ENCODE measurements at regions not wholly inside any gene's neighbourhood (a gene's known extent, or its start where the extent isn't known, plus 50 kb on each side); places are given as distances from the start of the nearest gene placed in this dataset.

GRCh38 chr3:151550642-151551041 lies 89.8 kb upstream of the IGSF10 start:
- DNase-seq (ENCODE audit: low read depth), result no peak
- TF ChIP-seq MAX (IDR thresholded peaks at IDR 0.05; ENCODE audit: low read depth, low read length) (no peak), CTCF (IDR thresholded peaks at IDR 0.05; ENCODE audit: low read depth, low read length) (no peak), POLR2A (IDR thresholded peaks at IDR 0.05; ENCODE audit: extremely low read depth, insufficient read length) (no peak), MYC (IDR thresholded peaks at IDR 0.05; ENCODE audit: low read depth, low read length) (no peak)
- H3K4me3 ChIP-seq (ENCODE audit: low read depth, low read length), result no peak overlapping the region

- DNase-seq (ENCODE audit: low read depth), result no peak
- TF ChIP-seq MYC (IDR thresholded peaks at IDR 0.05; ENCODE audit: low read depth, low read length) (no peak), CTCF (IDR thresholded peaks at IDR 0.05; ENCODE audit: low read depth, low read length) (no peak), MAX (IDR thresholded peaks at IDR 0.05; ENCODE audit: low read depth, low read length) (no peak), POLR2A (IDR thresholded peaks at IDR 0.05; ENCODE audit: extremely low read depth, insufficient read length) (no peak)
- H3K4me3 ChIP-seq (ENCODE audit: low read depth, low read length), result no peak overlapping the region
Observed at GRCh38 chr3:151550025-151550618, 89.3 kb upstream of the IGSF10 start.

- no peak for DNase-seq (ENCODE audit: low read depth)
- no peak for TF ChIP-seq MAX (IDR thresholded peaks at IDR 0.05; ENCODE audit: low read depth, low read length)
- no peak for TF ChIP-seq CTCF (IDR thresholded peaks at IDR 0.05; ENCODE audit: low read depth, low read length)
- no peak for TF ChIP-seq POLR2A (IDR thresholded peaks at IDR 0.05; ENCODE audit: extremely low read depth, insufficient read length)
- no peak for TF ChIP-seq MYC (IDR thresholded peaks at IDR 0.05; ENCODE audit: low read depth, low read length)
- no peak overlapping the region for H3K4me3 ChIP-seq (ENCODE audit: low read depth, low read length)
Observed at GRCh38 chr3:151548195-151548594, 87.3 kb upstream of the IGSF10 start.

- no peak overlapping the region for H3K4me3 ChIP-seq (ENCODE audit: low read depth, low read length)
- TF ChIP-seq CTCF (IDR thresholded peaks at IDR 0.05; ENCODE audit: low read depth, low read length) (no peak), MYC (IDR thresholded peaks at IDR 0.05; ENCODE audit: low read depth, low read length) (no peak), MAX (IDR thresholded peaks at IDR 0.05; ENCODE audit: low read depth, low read length) (no peak), POLR2A (IDR thresholded peaks at IDR 0.05; ENCODE audit: extremely low read depth, insufficient read length) (no peak)
- no peak for DNase-seq (ENCODE audit: low read depth)
Observed at GRCh38 chr3:151544164-151544548, 83.3 kb upstream of the IGSF10 start.

GRCh38 chr3:151541178-151541577 lies 80.3 kb upstream of the IGSF10 start:
- no peak for DNase-seq (ENCODE audit: low read depth)
- H3K4me3 ChIP-seq (ENCODE audit: low read depth, low read length), result no peak overlapping the region
- no peak for TF ChIP-seq CTCF (IDR thresholded peaks at IDR 0.05; ENCODE audit: low read depth, low read length)
- no peak for TF ChIP-seq POLR2A (IDR thresholded peaks at IDR 0.05; ENCODE audit: extremely low read depth, insufficient read length)
- TF ChIP-seq MAX (IDR thresholded peaks at IDR 0.05; ENCODE audit: low read depth, low read length), result no peak
- TF ChIP-seq MYC (IDR thresholded peaks at IDR 0.05; ENCODE audit: low read depth, low read length), result no peak

Data from NB4 (cell line).